ENCODE measurements at regions not wholly inside any gene's neighbourhood (a gene's known extent, or its start where the extent isn't known, plus 50 kb on each side); places are given as distances from the start of the nearest gene placed in this dataset.

DNA sequence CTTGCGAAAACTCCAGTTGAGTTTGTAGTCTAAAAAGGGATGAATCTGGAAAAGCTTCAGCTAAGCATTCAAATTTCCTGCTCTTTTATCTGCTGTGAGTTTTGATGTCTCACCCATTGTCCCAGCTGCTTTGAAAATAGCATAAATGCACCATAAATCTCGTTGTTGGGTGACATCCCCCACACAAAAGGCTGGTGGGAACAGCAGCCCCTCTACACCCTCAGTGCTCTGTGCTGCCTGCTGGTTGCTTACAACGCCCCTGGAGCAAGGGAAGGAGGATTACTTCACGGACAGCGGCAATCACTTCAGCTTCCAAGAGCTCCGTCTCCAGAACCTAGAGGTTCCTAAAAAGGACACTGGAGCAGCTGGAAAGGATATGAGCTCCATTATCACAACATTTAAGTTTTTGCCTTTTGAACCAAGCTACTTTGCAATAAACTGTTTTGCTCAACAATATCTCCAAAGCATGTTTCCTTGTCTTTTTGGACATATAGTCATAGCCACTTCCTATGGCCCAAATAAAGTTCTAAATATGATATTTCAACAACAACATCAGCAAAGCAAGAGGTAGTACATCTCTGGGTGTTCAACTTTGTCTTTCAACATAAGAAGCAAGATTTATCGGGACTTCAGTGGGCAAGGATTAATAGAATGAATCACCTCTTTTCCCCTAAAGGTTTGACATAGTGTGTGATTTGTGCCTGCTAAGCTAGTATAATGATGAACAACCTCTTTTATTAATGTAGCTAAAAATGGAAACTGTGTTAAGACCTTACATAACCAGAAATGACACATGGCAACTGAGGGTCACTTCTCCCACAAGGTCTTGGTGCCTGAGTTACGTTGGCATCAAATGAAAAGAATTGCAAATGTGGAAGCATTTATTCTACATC is 413.5 kb downstream of the TXNL1 start:
- DNase-seq (ENCODE audit: low read depth), result no peak

DNA sequence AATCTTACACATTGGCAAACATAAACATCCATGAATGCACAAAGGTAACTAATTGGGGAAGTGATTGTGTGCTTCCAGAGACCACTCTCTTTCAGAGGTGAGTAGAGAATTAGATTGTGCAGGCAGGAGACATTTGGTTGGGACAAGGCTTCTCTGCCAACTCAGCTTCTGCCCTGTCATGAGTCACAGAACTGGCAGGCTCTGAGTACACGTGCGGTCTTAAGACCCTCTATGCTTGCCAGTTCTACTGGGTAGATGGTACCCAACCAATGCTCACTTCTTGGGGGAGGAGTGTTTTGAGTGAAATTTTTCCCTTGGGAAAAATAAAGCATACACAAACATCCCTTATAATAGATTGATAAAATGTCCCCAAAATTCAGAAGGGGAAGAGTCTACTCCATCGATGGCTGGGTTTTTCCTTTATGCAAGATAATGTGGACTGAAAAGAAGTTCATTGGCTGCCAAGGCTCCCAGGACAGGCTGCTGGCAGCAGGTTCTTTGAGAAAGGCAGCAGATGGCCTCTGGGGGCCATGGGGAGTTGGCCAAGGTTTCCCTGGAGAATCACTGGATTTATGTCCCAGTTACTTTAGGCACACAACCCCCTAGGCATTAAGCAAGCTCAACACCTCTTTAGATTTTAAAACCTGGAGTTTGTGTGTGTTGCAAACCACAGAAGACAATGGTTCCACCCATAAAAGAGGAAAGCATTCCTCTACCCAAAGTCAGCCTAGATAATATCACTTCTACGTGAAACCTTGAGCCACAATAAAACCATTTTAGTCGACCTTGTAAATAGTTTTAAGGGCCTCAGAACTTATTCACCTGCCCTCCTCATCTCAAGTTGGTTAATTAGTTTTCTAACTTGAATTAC is 417.0 kb downstream of the TXNL1 start:
- no peak for DNase-seq (ENCODE audit: low read depth)

DNA sequence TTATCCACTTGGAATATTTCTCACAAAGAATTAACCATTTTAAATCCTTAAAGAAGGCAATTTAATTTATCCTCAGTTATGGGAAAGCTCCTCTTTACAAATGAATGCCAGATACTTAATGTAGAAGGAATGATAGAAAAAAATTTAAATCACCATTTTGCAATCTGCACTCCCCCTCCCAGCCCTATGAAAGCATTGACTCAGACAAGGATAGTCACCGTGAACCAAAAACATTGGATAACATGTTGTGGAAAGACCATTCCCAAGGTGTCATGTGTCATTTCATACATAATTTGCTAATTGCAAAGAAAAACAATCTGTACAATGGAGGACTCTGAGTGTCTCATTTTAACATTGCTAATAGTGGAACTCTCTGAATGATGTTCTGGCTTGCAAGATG is 421.0 kb downstream of the TXNL1 start:
- DNase-seq (ENCODE audit: low read depth), result no peak

- DNase-seq (ENCODE audit: low read depth), result no peak
Observed at GRCh38 chr18:56214706-56215105, 423.7 kb downstream of the TXNL1 start.

GRCh38 chr18:56210520-56210919 is 427.9 kb downstream of the TXNL1 start:
- DNase-seq (ENCODE audit: low read depth), result peak; percentile 22

GRCh38 chr18:56207989-56208388 is 430.4 kb downstream of the TXNL1 start:
- DNase-seq (ENCODE audit: low read depth), result no peak

DNA sequence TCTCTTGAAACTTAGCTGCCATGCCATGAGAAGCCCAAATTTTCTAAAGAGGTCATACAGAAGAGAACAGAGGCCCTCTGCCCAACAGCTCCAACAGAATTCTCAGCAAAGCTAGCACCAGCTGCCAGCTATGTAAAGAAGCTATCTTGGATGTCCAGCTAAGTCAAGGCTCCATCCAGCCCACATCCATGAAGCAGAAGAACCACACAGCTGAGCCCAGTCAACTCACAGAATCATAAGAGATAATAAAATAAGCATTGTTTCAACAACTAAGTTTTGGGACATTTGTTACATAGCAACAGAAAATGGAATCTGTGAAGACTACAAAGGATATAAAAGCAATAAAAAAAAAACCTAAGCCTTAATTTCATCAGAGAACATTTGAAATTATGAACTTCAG is 434.3 kb downstream of the TXNL1 start:
- DNase-seq (ENCODE audit: low read depth), result no peak

DNA sequence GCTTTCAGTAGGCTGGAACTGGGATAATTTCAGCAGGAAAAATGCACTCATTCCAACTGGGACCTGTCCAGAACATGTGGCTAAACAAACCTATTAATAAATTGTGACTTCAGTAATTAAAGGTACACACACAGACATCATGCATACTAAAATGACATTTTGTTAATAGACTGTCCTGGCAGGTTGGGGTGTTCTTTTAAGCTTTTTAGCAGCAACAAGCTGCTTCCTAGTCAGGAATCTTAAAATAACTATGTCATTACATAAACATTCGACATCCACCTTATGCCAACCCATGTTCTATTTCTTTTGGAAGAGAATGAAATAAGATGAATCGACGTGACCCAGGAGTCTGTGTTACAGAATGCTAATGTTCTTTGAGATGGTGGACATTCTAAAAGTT is 435.7 kb downstream of the TXNL1 start:
- DNase-seq (ENCODE audit: low read depth), result no peak

- DNase-seq (ENCODE audit: low read depth), result peak; percentile 80
Observed at GRCh38 chr18:56200381-56200911, 437.9 kb downstream of the TXNL1 start.

GRCh38 chr18:56199580-56200330 is 438.6 kb downstream of the TXNL1 start:
- no peak for DNase-seq (ENCODE audit: low read depth)

DNA sequence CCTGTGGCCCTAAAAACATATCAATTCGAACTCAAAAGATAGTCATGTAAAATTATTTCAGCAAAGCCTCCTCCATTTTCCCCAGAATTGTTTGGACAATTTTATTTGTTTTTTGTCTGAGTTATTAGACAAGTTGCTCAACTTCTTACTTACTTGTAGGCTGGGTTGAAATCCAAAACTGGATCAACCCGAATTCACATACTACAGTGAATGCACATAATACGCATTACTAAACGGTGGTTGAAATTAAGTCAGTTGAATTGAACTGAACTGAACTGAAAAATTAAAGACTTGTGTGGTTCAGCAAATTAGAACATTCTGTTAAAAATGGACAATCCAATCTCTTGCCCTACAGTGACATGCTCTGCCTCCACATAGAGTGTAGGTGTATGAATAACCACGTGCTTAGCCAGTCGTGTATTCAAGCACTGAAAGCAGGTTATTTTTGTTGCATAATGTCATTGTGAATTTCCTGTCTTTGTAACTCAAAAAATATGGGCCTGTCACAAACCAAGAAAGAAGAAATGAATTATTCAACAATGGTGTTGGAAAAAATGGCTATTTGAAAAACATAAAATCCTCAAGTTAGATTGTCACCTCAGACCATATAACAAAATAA is 441.0 kb downstream of the TXNL1 start:
- DNase-seq (ENCODE audit: low read depth), result no peak

- peak; percentile 25 for DNase-seq (ENCODE audit: low read depth)
Observed at GRCh38 chr18:56196495-56197225, 441.7 kb downstream of the TXNL1 start.

GRCh38 chr18:56191334-56191733 is 447.1 kb downstream of the TXNL1 start:
- no peak for DNase-seq (ENCODE audit: low read depth)

DNA sequence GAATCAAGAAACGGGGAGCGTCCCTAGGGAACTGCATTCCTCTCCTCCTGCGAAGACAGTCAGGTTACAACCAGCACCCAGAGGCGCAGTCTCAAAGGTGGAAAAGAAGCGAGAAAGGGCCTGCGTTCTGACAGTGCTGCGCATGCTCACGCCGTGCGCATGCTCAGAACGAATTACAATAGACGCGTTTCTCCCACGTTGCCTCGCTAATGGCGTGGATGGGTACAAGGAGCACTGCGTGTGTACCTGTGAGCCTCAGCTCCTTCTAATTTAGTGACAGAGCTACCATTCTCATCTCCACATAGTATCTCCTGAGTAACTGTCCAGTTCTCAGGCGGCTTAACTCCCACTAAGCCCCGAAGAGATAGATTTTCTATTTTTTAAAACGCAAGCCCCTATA is 448.8 kb downstream of the TXNL1 start:
- DNase-seq (ENCODE audit: low read depth), result no peak

- DNase-seq (ENCODE audit: low read depth), result no peak
Observed at GRCh38 chr18:56188529-56189275, 449.7 kb downstream of the TXNL1 start.

DNA sequence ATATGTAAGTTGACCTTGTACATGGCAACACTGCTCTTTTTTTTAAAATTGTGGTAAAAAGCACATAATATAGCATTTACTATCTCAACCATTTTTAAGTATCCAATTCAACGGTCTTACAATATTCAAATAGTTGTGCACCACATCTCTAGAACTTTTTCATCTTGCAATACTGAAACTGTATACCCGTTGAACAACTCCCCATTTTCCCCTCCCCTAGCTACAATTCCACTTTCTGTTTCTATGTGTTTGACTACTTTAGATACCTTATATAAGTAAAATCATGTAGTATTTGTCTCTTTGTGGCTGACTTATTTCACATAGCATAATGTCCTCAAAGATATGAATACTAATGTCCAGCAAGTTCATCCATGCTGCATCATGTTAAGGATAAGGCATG is 452.1 kb downstream of the TXNL1 start:
- no peak for DNase-seq (ENCODE audit: low read depth)

- DNase-seq (ENCODE audit: low read depth), result no peak
Observed at GRCh38 chr18:56185126-56185525, 453.3 kb downstream of the TXNL1 start.

DNA sequence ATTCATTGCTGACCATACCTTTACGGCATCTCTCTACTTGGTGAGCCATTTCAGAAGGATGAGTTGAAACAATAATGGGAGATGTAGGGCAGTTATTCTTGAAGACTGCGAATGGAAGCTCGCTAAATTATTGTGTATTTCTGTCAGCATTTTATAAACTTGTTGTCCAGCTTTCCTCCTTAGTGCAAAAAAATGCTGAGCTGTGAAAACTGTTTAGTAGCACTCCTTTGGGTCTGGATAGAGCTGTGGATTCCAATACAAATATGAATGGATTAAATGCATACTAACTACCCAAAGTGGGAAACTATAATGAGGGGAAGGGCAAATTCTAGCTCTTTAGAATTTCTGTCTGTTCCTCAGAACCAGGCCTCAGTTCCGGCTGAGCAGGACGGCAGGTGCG is 461.6 kb downstream of the TXNL1 start:
- no peak for DNase-seq (ENCODE audit: low read depth)

GRCh38 chr18:56175330-56176001 is 462.9 kb downstream of the TXNL1 start:
- no peak for DNase-seq (ENCODE audit: low read depth)

Measured in LHCN-M2 (cell line).